Spleen (tissue), 7 donors: ENCODE measurements at regions not wholly inside any gene's neighbourhood (a gene's known extent, or its start where the extent isn't known, plus 50 kb on each side); places are given as distances from the start of the nearest gene placed in this dataset.

Source experiments
- POLR2A ChIP-seq, 3 donors: fragments of 450-650 bp; IDR thresholded peaks; one replicate each; pipeline ENCODE4 v1.5.1; 2017; ENCODE audit warnings: antibody characterized with exemption in 3 of 3, mild to moderate bottlenecking in 1 of 3
- TF ChIP-seq, protein P1 (sequence below), 11 experiments: fragments of 200-600 bp in 7 of 11; fragments of 450-650 bp in 4 of 11; sonication (generic) in 4 of 11; IDR thresholded peaks in 8 of 11; conservative IDR thresholded peaks in 3 of 11; 1 replicate in 7 of 11; 2 replicates in 4 of 11; pipeline versions ENCODE4 v1.4.0 to v1.8.0; 2016 to 2021; ENCODE audit warnings: antibody characterized with exemption in 11 of 11, inconsistent platforms in 4 of 11, mild to moderate bottlenecking in 1 of 11
- donor health status: DM: no; HTN: no; CAD: no; lungs with moderate emphysema.
- donor health status: DM: no; HTN: no; CAD: no.
- donor health status: DM: no; HTN: no; CAD: no.

DNA sequence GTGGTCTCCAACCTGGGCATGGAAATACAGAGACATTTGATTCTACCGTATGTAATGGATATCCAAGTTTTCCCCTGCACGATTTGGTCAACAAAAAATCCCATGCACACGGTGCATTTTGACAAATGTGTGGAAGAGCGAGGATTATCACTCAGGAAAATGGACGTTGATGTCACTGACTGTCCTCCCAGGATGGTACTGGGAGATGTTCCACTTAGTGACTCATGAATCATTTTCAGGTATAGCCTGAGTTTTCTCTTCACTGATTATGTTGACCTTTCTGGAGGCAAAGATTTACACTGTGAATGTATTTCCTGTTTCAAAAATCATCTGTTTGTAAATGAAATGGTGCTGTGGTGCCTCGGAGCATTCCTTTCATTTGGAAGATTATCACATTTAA, 596.7 kb upstream of the ADAMTS9 start:
- TF ChIP-seq, protein P1, sequence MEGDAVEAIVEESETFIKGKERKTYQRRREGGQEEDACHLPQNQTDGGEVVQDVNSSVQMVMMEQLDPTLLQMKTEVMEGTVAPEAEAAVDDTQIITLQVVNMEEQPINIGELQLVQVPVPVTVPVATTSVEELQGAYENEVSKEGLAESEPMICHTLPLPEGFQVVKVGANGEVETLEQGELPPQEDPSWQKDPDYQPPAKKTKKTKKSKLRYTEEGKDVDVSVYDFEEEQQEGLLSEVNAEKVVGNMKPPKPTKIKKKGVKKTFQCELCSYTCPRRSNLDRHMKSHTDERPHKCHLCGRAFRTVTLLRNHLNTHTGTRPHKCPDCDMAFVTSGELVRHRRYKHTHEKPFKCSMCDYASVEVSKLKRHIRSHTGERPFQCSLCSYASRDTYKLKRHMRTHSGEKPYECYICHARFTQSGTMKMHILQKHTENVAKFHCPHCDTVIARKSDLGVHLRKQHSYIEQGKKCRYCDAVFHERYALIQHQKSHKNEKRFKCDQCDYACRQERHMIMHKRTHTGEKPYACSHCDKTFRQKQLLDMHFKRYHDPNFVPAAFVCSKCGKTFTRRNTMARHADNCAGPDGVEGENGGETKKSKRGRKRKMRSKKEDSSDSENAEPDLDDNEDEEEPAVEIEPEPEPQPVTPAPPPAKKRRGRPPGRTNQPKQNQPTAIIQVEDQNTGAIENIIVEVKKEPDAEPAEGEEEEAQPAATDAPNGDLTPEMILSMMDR (IDR thresholded peaks at IDR 0.05 in 8 of 11, conservative IDR thresholded peaks at IDR 0.05 in 3 of 11): no peak
- no peak for TF ChIP-seq POLR2A (IDR thresholded peaks at IDR 0.05)
